GM12873 (cell line): ENCODE measurements at regions not wholly inside any gene's neighbourhood (a gene's known extent, or its start where the extent isn't known, plus 50 kb on each side); places are given as distances from the start of the nearest gene placed in this dataset.

Source experiments
- TF ChIP-seq, protein P1 (sequence below): IDR thresholded peaks from 2 replicates; pipeline ENCODE4 v1.5.1; 2012; ENCODE audit warnings: low read depth, mild to moderate bottlenecking, moderate library complexity, low read length, control low read depth; ENCODE audit not compliant: insufficient read depth; ENCODE audit errors: missing control alignments

DNA sequence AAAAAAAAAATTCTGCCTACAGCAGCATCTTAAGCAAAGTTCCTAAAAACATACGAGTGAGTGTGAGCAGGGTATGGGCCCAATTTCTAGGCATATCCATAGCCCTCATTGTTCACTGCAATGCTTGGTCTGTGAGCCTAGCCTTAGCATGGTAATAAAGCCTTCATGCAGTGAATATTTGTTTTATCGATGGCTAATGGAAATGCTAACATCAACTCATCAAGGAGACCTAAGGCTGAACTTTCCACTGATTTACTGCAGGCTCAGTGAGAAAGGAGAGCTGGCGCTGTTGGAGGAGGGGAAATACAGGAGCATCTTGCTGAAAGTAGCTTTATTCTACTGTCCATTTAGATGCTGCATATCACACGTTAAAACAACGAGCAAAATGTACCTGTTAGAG lies 139.6 kb upstream of the DTNBP1 start:
- TF ChIP-seq, protein P1, sequence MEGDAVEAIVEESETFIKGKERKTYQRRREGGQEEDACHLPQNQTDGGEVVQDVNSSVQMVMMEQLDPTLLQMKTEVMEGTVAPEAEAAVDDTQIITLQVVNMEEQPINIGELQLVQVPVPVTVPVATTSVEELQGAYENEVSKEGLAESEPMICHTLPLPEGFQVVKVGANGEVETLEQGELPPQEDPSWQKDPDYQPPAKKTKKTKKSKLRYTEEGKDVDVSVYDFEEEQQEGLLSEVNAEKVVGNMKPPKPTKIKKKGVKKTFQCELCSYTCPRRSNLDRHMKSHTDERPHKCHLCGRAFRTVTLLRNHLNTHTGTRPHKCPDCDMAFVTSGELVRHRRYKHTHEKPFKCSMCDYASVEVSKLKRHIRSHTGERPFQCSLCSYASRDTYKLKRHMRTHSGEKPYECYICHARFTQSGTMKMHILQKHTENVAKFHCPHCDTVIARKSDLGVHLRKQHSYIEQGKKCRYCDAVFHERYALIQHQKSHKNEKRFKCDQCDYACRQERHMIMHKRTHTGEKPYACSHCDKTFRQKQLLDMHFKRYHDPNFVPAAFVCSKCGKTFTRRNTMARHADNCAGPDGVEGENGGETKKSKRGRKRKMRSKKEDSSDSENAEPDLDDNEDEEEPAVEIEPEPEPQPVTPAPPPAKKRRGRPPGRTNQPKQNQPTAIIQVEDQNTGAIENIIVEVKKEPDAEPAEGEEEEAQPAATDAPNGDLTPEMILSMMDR: no peak

DNA sequence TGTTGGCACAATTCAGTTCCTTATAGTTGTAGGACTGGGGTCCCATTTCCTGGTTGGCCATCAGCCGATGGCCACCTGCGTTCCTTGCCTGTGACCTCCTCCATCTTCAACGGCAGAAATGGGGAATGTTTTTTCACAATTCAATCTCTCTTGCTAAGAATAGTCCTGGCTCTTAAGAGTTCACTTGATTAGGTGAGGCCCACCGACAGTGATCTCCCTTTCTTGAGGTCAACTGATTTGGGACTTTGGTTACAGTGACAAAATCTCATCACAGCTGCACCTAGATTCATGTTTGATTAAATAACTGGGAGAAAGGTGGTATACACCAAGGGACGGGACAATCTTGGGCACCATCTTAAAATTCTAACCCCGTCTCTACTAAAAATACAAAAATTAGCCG lies 139.1 kb upstream of the DTNBP1 start:
- TF ChIP-seq, protein P1: no peak

DNA sequence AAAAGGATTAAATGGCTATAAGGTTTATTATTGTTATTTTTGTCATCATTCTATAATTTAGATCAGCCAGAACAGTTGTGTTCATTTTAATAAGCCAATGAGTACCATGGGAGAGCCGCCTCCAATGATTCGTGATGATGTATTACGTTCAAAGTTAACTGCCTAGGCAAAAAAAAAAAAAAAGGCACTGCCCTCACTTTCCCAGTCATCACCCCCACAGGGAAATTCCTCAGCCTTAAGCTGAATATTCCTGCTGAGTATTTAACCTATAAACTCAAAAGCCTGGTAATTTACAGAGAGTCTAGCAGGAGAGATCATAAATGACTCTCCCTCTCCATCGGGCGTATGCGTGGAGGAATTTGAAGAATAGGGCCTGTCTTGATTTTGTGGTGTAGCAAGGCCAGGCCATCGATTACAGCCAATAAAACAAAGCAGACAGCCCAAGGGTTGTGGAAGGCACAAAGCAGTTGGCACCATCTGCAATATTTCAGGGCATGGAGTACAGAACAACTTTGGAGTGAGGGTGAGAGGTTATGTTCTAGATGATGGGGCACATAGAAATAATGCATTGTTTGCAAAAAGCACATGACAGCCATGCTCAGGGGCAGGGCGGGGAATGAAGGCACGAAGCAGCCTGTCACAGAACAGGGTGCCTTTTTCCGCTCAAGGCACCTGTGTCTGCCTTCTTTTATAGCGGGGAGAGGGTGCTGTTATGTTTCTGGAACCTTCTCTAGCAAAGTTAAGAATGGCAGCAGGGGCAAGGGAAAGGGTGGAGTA lies 138.2 kb upstream of the DTNBP1 start:
- TF ChIP-seq, protein P1: no peak

GRCh38 chr6:15798533-15799255 lies 135.9 kb upstream of the DTNBP1 start:
- TF ChIP-seq, protein P1: no peak

GRCh38 chr6:15796844-15797243 lies 134.0 kb upstream of the DTNBP1 start:
- TF ChIP-seq, protein P1: no peak

DNA sequence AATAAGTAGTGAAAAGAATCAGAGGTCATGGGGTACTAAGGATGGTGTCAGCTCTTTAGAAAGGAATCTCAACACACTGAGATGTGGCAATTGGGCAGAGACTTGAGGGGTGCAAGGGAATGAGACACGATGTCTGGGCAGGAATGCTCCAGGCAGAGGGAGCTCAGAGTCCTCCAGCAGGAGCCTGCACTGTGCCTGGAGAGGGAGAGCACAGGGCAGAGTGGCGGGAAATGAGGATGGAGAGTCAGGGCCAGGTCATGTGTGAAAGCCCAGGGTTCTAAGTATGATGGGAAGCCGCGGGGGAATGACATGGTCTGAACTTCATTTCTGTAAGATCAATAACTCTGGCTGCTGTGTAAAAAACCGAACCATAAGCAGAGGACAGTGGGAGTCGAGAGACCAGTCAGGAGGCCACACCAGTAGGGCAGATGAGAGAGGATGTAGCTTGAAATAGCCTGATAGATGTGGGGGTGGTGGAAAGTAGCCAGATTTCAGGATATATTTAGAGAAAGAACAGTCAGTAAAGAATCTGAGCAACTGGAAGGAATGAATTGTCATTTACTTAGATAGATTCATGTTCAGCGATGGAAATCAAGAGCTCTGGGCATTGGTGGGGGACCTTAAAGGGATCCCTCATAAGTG lies 133.4 kb upstream of the DTNBP1 start:
- TF ChIP-seq, protein P1: no peak

- TF ChIP-seq, protein P1: no peak
Observed at GRCh38 chr6:15793826-15794225, 131.0 kb upstream of the DTNBP1 start.
